C4-2B (cell line): ENCODE measurements at regions not wholly inside any gene's neighbourhood (a gene's known extent, or its start where the extent isn't known, plus 50 kb on each side); places are given as distances from the start of the nearest gene placed in this dataset.

ENCODE experiments used
- H3K27ac ChIP-seq: fragments of 450-650 bp; 2 replicates; pipeline ENCODE4 v1.5.1; 2017
- CTCF ChIP-seq: fragments of 450-650 bp; conservative IDR thresholded peaks from 2 replicates; pipeline ENCODE4 v1.5.1; 2017; ENCODE audit warnings: mild to moderate bottlenecking
- ZFX ChIP-seq: fragments of 450-650 bp; IDR thresholded peaks from 2 replicates; pipeline ENCODE4 v1.6.1; 2017

- no peak for TF ChIP-seq CTCF
- no peak for TF ChIP-seq ZFX
- H3K27ac ChIP-seq: no peak overlapping the region
Measured at GRCh38 chr2:82109418-82109817, 1804.9 kb upstream of the LRRTM1 start.

- H3K27ac ChIP-seq: no peak overlapping the region
- TF ChIP-seq CTCF: no peak
- no peak for TF ChIP-seq ZFX
Measured at GRCh38 chr2:82098617-82099016, 1794.1 kb upstream of the LRRTM1 start.

- TF ChIP-seq ZFX (no peak), CTCF (no peak)
- no peak overlapping the region for H3K27ac ChIP-seq
Measured at GRCh38 chr2:82089518-82089917, 1785.0 kb upstream of the LRRTM1 start.

- no peak for TF ChIP-seq CTCF
- no peak for TF ChIP-seq ZFX
- H3K27ac ChIP-seq: no peak overlapping the region
Measured at GRCh38 chr2:82084679-82085392, 1780.3 kb upstream of the LRRTM1 start.

- no peak overlapping the region for H3K27ac ChIP-seq
- no peak for TF ChIP-seq ZFX
- no peak for TF ChIP-seq CTCF
Measured at GRCh38 chr2:82075875-82076274, 1771.3 kb upstream of the LRRTM1 start.

- H3K27ac ChIP-seq: no peak overlapping the region
- no peak for TF ChIP-seq ZFX
- no peak for TF ChIP-seq CTCF
Measured at GRCh38 chr2:82062463-82062862, 1757.9 kb upstream of the LRRTM1 start.

GRCh38 chr2:82055846-82056245 lies 1751.3 kb upstream of the LRRTM1 start:
- TF ChIP-seq CTCF (no peak), ZFX (no peak)
- no peak overlapping the region for H3K27ac ChIP-seq
